Fibroblast of lung (primary cell): ENCODE measurements at regions not wholly inside any gene's neighbourhood (a gene's known extent, or its start where the extent isn't known, plus 50 kb on each side); places are given as distances from the start of the nearest gene placed in this dataset.

Source experiments
- DNase-seq, 2 donors: peaks; one replicate each; pipeline versions ENCODE4 v3.0.0 to v3.0.0-alpha.2; 2010; ENCODE audit warnings: low read depth in 2 of 2
- H2AFZ ChIP-seq: 2 replicates; pipeline ENCODE4 v1.5.1; 2012; ENCODE audit warnings: low read length, control low read depth, inconsistent platforms
- H3K27ac ChIP-seq: 2 replicates; pipeline ENCODE4 v1.5.1; 2011; ENCODE audit warnings: low read length, control low read depth; ENCODE audit not compliant: insufficient read depth
- H3K27me3 ChIP-seq: 2 replicates; pipeline ENCODE4 v1.5.1; 2011; ENCODE audit warnings: mild to moderate bottlenecking, low read length; ENCODE audit not compliant: control insufficient read depth, insufficient read depth
- H3K36me3 ChIP-seq: 2 replicates; pipeline ENCODE4 v1.5.1; 2011; ENCODE audit warnings: low read length; ENCODE audit not compliant: control insufficient read depth, insufficient read depth
- H3K4me1 ChIP-seq: 2 replicates; pipeline ENCODE4 v1.5.1; 2011; ENCODE audit warnings: low read length; ENCODE audit not compliant: control insufficient read depth, insufficient read depth; ENCODE audit errors: extremely low read depth
- H3K4me2 ChIP-seq: 2 replicates; pipeline ENCODE4 v1.5.1; 2011; ENCODE audit warnings: low read length, control low read depth; ENCODE audit not compliant: insufficient read depth; ENCODE audit errors: extremely low read depth
- H3K4me3 ChIP-seq, 4 experiments: fragments of 200-600 bp in 1 of 4; sonication (generic) in 1 of 4; replicated peaks in 1 of 4; 2 replicates each; pipeline ENCODE4 v1.5.1; 2011 to 2016; ENCODE audit warnings: low read length in 4 of 4, low read depth in 3 of 4, mild to moderate bottlenecking in 3 of 4, control low read depth in 2 of 4, inconsistent platforms in 1 of 4, mixed read lengths in 1 of 4; ENCODE audit not compliant: insufficient read depth in 1 of 4; ENCODE audit errors: control extremely low read depth in 1 of 4
- H3K79me2 ChIP-seq: 2 replicates; pipeline ENCODE4 v1.5.1; 2012; ENCODE audit warnings: mild to moderate bottlenecking, low read length, inconsistent platforms; ENCODE audit not compliant: control insufficient read depth, insufficient read depth
- H3K9ac ChIP-seq: 2 replicates; pipeline ENCODE4 v1.5.1; 2011; ENCODE audit warnings: mild to moderate bottlenecking, low read length, control low read depth; ENCODE audit not compliant: insufficient read depth
- H3K9me3 ChIP-seq: 2 replicates; pipeline ENCODE4 v1.5.1; 2012; ENCODE audit warnings: low read depth, low read length; ENCODE audit not compliant: control insufficient read depth, insufficient read depth
- H4K20me1 ChIP-seq: 2 replicates; pipeline ENCODE4 v1.5.1; 2011; ENCODE audit warnings: low read length; ENCODE audit not compliant: control insufficient read depth, insufficient read depth; ENCODE audit errors: extremely low read depth
- CTCF ChIP-seq, 2 donors: IDR thresholded peaks in 1 of 2; conservative IDR thresholded peaks in 1 of 2; 1 replicate in 1 of 2; 2 replicates in 1 of 2; pipeline ENCODE4 v1.5.1; 2011 to 2012; ENCODE audit warnings: low read length in 2 of 2, control low read depth in 1 of 2, inconsistent platforms in 1 of 2, low read depth in 1 of 2, mild to moderate bottlenecking in 1 of 2
- EZH2 ChIP-seq: IDR thresholded peaks from 2 replicates; pipeline ENCODE4 v1.5.1; 2012; ENCODE audit warnings: low read length, control low read depth, mild to moderate bottlenecking; ENCODE audit errors: missing control alignments

- no peak overlapping the region for H2AFZ ChIP-seq
- H3K9me3 ChIP-seq: no peaks in the 10 kb centered on the region
- no peak for DNase-seq
- H3K4me1 ChIP-seq: no peaks in the 10 kb centered on the region
- H3K4me2 ChIP-seq: no peak overlapping the region
- H3K27me3 ChIP-seq: no peaks in the 10 kb centered on the region
- no peak for TF ChIP-seq EZH2
- no peak for TF ChIP-seq CTCF (conservative IDR thresholded peaks at IDR 0.05 in 1 of 2, IDR thresholded peaks at IDR 0.05 in 1 of 2; ENCODE audit: low read depth in 1 of 2, low read length in 2 of 2)
- H3K79me2 ChIP-seq: no peaks in the 10 kb centered on the region
- no peak overlapping the region for H3K27ac ChIP-seq
- H3K9ac ChIP-seq: no peak overlapping the region
- no peaks in the 10 kb centered on the region for H3K36me3 ChIP-seq
- no peak overlapping the region for H3K4me3 ChIP-seq
- H4K20me1 ChIP-seq: no peaks in the 10 kb centered on the region
Measured at GRCh38 chr9:87107072-87107471, 159.8 kb upstream of the GAS1 start.

- Histone ChIP-seq H4K20me1 (no peaks in the 10 kb centered on the region), H3K4me3 (no peak overlapping the region), H2AFZ (no peak overlapping the region), H3K79me2 (no peaks in the 10 kb centered on the region), H3K4me2 (no peak overlapping the region), H3K27me3 (no peaks in the 10 kb centered on the region), H3K4me1 (no peaks in the 10 kb centered on the region), H3K27ac (no peak overlapping the region), H3K9me3 (no peaks in the 10 kb centered on the region), H3K36me3 (no peaks in the 10 kb centered on the region), H3K9ac (no peak overlapping the region)
- no peak for DNase-seq
- TF ChIP-seq EZH2 (no peak), CTCF (conservative IDR thresholded peaks at IDR 0.05 in 1 of 2, IDR thresholded peaks at IDR 0.05 in 1 of 2; ENCODE audit: low read depth in 1 of 2, low read length in 2 of 2) (no peak)
Measured at GRCh38 chr9:87108661-87109060, 161.4 kb upstream of the GAS1 start.

GRCh38 chr9:87109231-87109631 lies 161.9 kb upstream of the GAS1 start:
- no peaks in the 10 kb centered on the region for H3K9me3 ChIP-seq
- DNase-seq: peak; percentile 12 to 37
- no peak overlapping the region for H3K9ac ChIP-seq
- no peak overlapping the region for H3K4me2 ChIP-seq
- H3K79me2 ChIP-seq: no peaks in the 10 kb centered on the region
- no peaks in the 10 kb centered on the region for H3K27me3 ChIP-seq
- TF ChIP-seq CTCF (conservative IDR thresholded peaks at IDR 0.05 in 1 of 2, IDR thresholded peaks at IDR 0.05 in 1 of 2; ENCODE audit: low read depth in 1 of 2, low read length in 2 of 2) (no peak), EZH2 (no peak)
- no peak overlapping the region for H3K4me3 ChIP-seq
- H4K20me1 ChIP-seq: no peaks in the 10 kb centered on the region
- no peak overlapping the region for H2AFZ ChIP-seq
- H3K27ac ChIP-seq: no peak overlapping the region
- H3K36me3 ChIP-seq: no peaks in the 10 kb centered on the region
- H3K4me1 ChIP-seq: no peaks in the 10 kb centered on the region
